ENCODE measurements at regions not wholly inside any gene's neighbourhood (a gene's known extent, or its start where the extent isn't known, plus 50 kb on each side); places are given as distances from the start of the nearest gene placed in this dataset.

DNA sequence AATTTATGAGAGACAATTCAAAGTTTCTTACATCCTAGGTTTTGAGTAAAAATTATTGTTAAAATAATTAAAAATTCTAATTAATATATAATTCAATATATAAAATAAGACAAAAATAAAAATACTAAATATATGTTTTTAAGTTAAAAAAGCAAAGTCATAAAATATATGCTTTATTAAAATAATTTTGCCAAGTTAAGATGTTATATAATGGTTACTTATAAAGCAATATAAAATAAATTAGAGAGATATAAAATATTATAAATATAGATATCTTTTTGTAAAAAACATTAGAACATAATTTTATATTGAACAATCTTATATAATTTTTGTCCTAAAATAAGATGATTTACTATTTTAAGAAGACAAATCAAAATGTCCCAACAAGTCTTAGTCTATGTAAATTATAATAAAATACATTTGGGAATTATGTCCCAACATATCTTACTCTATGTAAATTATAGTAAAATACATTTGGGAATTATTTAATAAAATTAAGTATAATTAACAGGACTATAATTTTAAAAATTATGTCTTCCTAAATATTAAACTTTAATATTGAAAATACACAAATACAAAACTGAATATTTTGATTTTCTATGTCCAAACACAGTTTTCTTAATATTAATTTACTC is 67.7 kb upstream of the TOP3B start:
- no peak overlapping the region for H3K27ac Mint-ChIP-seq
- H3K4me1 Mint-ChIP-seq, result no peaks in the 10 kb centered on the region
- peaks cover 22% of the 10 kb centered on the region for H3K9me3 Mint-ChIP-seq
- H3K4me3 Mint-ChIP-seq, result no peak overlapping the region
- H3K27me3 Mint-ChIP-seq (ENCODE audit: low read depth, poor library complexity), result peaks cover 48% of the 10 kb centered on the region
- no peak for DNase-seq
- no peaks in the 10 kb centered on the region for H3K36me3 Mint-ChIP-seq (ENCODE audit: low read depth)
- no peak for TF ChIP-seq CTCF (IDR thresholded peaks at IDR 0.05)

GRCh38 chr22:22049684-22050083 is 67.1 kb upstream of the TOP3B start:
- Mint-ChIP-seq H3K36me3 (ENCODE audit: low read depth) (no peaks in the 10 kb centered on the region), H3K9me3 (peaks cover 22% of the 10 kb centered on the region), H3K27me3 (ENCODE audit: low read depth, poor library complexity) (peaks cover 53% of the 10 kb centered on the region), H3K27ac (no peak overlapping the region), H3K4me1 (no peaks in the 10 kb centered on the region), H3K4me3 (no peak overlapping the region)
- no peak for DNase-seq
- no peak for TF ChIP-seq CTCF (IDR thresholded peaks at IDR 0.05)

- Mint-ChIP-seq H3K27me3 (ENCODE audit: low read depth, poor library complexity) (peaks cover 55% of the 10 kb centered on the region), H3K4me3 (no peak overlapping the region), H3K4me1 (no peaks in the 10 kb centered on the region), H3K36me3 (ENCODE audit: low read depth) (no peaks in the 10 kb centered on the region), H3K9me3 (peaks cover 17% of the 10 kb centered on the region), H3K27ac (no peak overlapping the region)
- TF ChIP-seq CTCF (IDR thresholded peaks at IDR 0.05), result no peak
- no peak for DNase-seq
Measured at GRCh38 chr22:22048981-22049531, 66.5 kb upstream of the TOP3B start.

- TF ChIP-seq CTCF (IDR thresholded peaks at IDR 0.05), result no peak
- Mint-ChIP-seq H3K9me3 (peaks cover 13% of the 10 kb centered on the region), H3K27me3 (ENCODE audit: low read depth, poor library complexity) (peaks cover 55% of the 10 kb centered on the region), H3K4me1 (no peaks in the 10 kb centered on the region), H3K27ac (no peak overlapping the region), H3K4me3 (no peak overlapping the region), H3K36me3 (ENCODE audit: low read depth) (no peaks in the 10 kb centered on the region)
- DNase-seq, result no peak
Measured at GRCh38 chr22:22048318-22048942, 65.8 kb upstream of the TOP3B start.

DNA sequence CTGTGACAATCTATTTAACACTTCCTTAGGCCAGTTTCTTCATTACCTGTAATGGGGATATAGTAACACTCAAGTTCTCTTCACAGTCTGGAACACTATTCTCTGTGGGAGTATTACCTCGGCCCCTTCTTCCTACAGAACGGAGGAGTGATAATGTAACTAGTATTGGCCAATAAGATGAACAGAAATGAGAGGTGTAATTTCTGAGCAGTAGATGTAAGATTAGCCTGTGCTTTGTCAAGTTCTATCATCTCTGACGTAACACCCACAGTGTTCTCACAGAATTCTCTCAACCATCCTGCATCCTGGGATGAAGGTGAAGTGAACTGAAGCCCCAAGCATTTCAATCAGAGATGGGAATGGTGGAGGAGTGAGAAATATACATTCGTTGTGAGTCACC is 65.2 kb upstream of the TOP3B start:
- Mint-ChIP-seq H3K36me3 (ENCODE audit: low read depth) (no peaks in the 10 kb centered on the region), H3K4me3 (no peak overlapping the region), H3K4me1 (no peaks in the 10 kb centered on the region), H3K9me3 (peaks cover 7% of the 10 kb centered on the region), H3K27ac (no peak overlapping the region), H3K27me3 (ENCODE audit: low read depth, poor library complexity) (peaks cover 58% of the 10 kb centered on the region)
- TF ChIP-seq CTCF (IDR thresholded peaks at IDR 0.05), result no peak
- DNase-seq, result no peak

- no peak overlapping the region for H3K4me3 Mint-ChIP-seq
- H3K4me1 Mint-ChIP-seq, result no peaks in the 10 kb centered on the region
- no peak overlapping the region for H3K27ac Mint-ChIP-seq
- H3K9me3 Mint-ChIP-seq, result peaks cover 2% of the 10 kb centered on the region
- DNase-seq, result no peak
- peaks cover 57% of the 10 kb centered on the region for H3K27me3 Mint-ChIP-seq (ENCODE audit: low read depth, poor library complexity)
- H3K36me3 Mint-ChIP-seq (ENCODE audit: low read depth), result no peaks in the 10 kb centered on the region
- TF ChIP-seq CTCF (IDR thresholded peaks at IDR 0.05), result no peak
Measured at GRCh38 chr22:22047266-22047665, 64.7 kb upstream of the TOP3B start.
